NT2/D1 (cell line): ENCODE measurements at regions not wholly inside any gene's neighbourhood (a gene's known extent, or its start where the extent isn't known, plus 50 kb on each side); places are given as distances from the start of the nearest gene placed in this dataset.

ENCODE experiments used
- SUZ12 ChIP-seq: IDR thresholded peaks from 2 replicates; pipeline ENCODE4 v1.6.1; 2011; ENCODE audit not compliant: insufficient read length, insufficient read depth; ENCODE audit errors: extremely low read depth
- YY1 ChIP-seq: IDR thresholded peaks from 2 replicates; pipeline ENCODE4 v1.6.1; 2011; ENCODE audit not compliant: insufficient read length, insufficient read depth

DNA sequence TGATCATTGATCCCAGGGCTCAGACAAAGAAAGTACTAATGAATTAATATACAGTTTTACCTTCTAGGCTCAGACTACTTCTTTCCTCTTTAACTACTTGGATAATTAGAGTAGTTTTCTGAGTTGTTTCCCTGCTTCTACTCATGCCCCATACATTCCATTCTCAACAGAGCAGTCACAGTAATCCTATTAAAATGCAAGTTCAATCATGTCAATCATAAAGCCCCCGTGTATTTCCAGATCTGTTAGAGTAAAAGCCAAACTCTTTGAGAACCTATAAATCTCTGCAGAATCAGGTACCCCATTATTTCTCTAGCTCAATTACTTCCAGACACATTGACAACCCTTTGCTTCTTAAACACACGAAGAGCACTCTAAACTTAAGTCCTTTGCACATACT is 242.1 kb upstream of the PRMT6 start:
- TF ChIP-seq YY1: no peak
- no peak for TF ChIP-seq SUZ12
